ENCODE measurements at regions not wholly inside any gene's neighbourhood (a gene's known extent, or its start where the extent isn't known, plus 50 kb on each side); places are given as distances from the start of the nearest gene placed in this dataset.
"Not testable (repeated sequence)": the region's sequence is repeated elsewhere in the genome, so short reads cannot be mapped to it uniquely, and the experiment has no call there.

DNA sequence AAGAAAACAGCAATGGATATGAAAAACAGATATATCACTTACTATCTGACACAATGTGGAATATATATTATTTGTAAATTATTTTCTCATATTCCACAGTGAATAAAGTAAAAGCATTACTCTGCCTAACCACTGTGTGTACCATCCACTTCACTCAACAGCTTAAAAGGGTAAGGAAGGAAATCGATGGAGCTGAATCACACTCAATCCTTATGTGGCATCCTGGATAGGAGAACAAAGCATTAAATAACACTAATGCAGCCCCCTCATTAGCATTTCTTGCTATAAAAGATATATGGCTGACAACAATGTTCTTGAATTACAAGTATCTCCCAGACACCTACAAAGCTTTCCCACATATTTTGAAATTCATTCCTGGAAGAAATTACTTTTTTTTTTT lies 70.8 kb downstream of the PNMA6F start:
- not testable (repeated sequence) for TF ChIP-seq POLR2A (IDR thresholded peaks at IDR 0.05; ENCODE audit: low read depth, low read length); POLR2AphosphoS5 (IDR thresholded peaks at IDR 0.05; ENCODE audit: low read depth, low read length); TAF1 (IDR thresholded peaks at IDR 0.05; ENCODE audit: low read depth, low read length); SPI1 (IDR thresholded peaks at IDR 0.05; ENCODE audit: low read depth, low read length); POU2F2 (IDR thresholded peaks at IDR 0.05; ENCODE audit: low read depth, low read length); PAX5 (IDR thresholded peaks at IDR 0.05; ENCODE audit: insufficient read depth, low read length, severe bottlenecking)

Data from GM12891 (cell line).